GM19397 (cell line): ENCODE measurements at regions not wholly inside any gene's neighbourhood (a gene's known extent, or its start where the extent isn't known, plus 50 kb on each side); places are given as distances from the start of the nearest gene placed in this dataset.
"Not testable (repeated sequence)": the region's sequence is repeated elsewhere in the genome, so short reads cannot be mapped to it uniquely, and the experiment has no call there.

Source experiments
- ATAC-seq: cut with Tn5 transposase; IDR thresholded peaks from one replicate; pipeline ENCODE4 v1.9.1; 2021; ENCODE audit warnings: mild to moderate bottlenecking, moderate library complexity; ENCODE audit not compliant: unreplicated experiment

GRCh38 chr3:71927505-71928066 is 142.6 kb upstream of the PROK2 start:
- ATAC-seq, result no peak

- ATAC-seq, result no peak
Observed at GRCh38 chr3:71926616-71927015, 141.7 kb upstream of the PROK2 start.

- ATAC-seq, result no peak
Observed at GRCh38 chr3:71926262-71926600, 141.3 kb upstream of the PROK2 start.

GRCh38 chr3:71925511-71926261 is 140.7 kb upstream of the PROK2 start:
- ATAC-seq, result not testable (repeated sequence)

GRCh38 chr3:71924721-71925120 is 139.8 kb upstream of the PROK2 start:
- ATAC-seq, result no peak

- no peak for ATAC-seq
Observed at GRCh38 chr3:71921036-71921435, 136.1 kb upstream of the PROK2 start.

- no peak for ATAC-seq
Observed at GRCh38 chr3:71919572-71919971, 134.6 kb upstream of the PROK2 start.

GRCh38 chr3:71917545-71917944 is 132.6 kb upstream of the PROK2 start:
- no peak for ATAC-seq

GRCh38 chr3:71916747-71917369 is 131.9 kb upstream of the PROK2 start:
- ATAC-seq, result no peak

GRCh38 chr3:71912839-71913495 is 128.0 kb upstream of the PROK2 start:
- ATAC-seq, result no peak

- ATAC-seq, result no peak
Observed at GRCh38 chr3:71910108-71910507, 125.2 kb upstream of the PROK2 start.

GRCh38 chr3:71907996-71908395 is 123.0 kb upstream of the PROK2 start:
- no peak for ATAC-seq

GRCh38 chr3:71906976-71907375 is 122.0 kb upstream of the PROK2 start:
- no peak for ATAC-seq

GRCh38 chr3:71905426-71905825 is 120.5 kb upstream of the PROK2 start:
- ATAC-seq, result peak; percentile 78

- ATAC-seq, result no peak
Observed at GRCh38 chr3:71903936-71904335, 119.0 kb upstream of the PROK2 start.

- no peak for ATAC-seq
Observed at GRCh38 chr3:71903112-71903495, 118.2 kb upstream of the PROK2 start.

GRCh38 chr3:71902258-71903111 is 117.5 kb upstream of the PROK2 start:
- ATAC-seq, result no peak

GRCh38 chr3:71901645-71902044 is 116.7 kb upstream of the PROK2 start:
- ATAC-seq, result no peak

GRCh38 chr3:71900057-71900456 is 115.1 kb upstream of the PROK2 start:
- ATAC-seq, result no peak

- ATAC-seq, result no peak
Observed at GRCh38 chr3:71896751-71897150, 111.8 kb upstream of the PROK2 start.
